OCI-LY1 (cell line): ENCODE measurements at regions not wholly inside any gene's neighbourhood (a gene's known extent, or its start where the extent isn't known, plus 50 kb on each side); places are given as distances from the start of the nearest gene placed in this dataset.

Experiments used
- CTCF ChIP-seq: fragments of 200-600 bp; sonication (generic), shearing (Covaris generic); IDR thresholded peaks from 2 replicates; pipeline ENCODE4 v1.5.1; 2017; ENCODE audit warnings: mild to moderate bottlenecking, antibody characterized with exemption, low read length, moderate library complexity, mixed read lengths
- EZH2 ChIP-seq: fragments of 200-600 bp; sonication (generic), shearing (Covaris generic); IDR thresholded peaks from 2 replicates; pipeline ENCODE4 v1.8.0; 2017; ENCODE audit warnings: borderline replicate concordance, mixed run types, mild to moderate bottlenecking, antibody characterized with exemption, low read length, moderate library complexity, mixed read lengths

GRCh38 chr16:51071326-51071725 lies 79.7 kb downstream of the SALL1 start:
- TF ChIP-seq CTCF: no peak
- no peak for TF ChIP-seq EZH2
